ENCODE measurements at regions not wholly inside any gene's neighbourhood (a gene's known extent, or its start where the extent isn't known, plus 50 kb on each side); places are given as distances from the start of the nearest gene placed in this dataset.

GRCh38 chr2:129653246-129653645, 326.2 kb upstream of the RAB6C start:
- ChIA-PET POLR2A (no interaction called here), CTCF (no interaction called here)
- no peaks in the 10 kb centered on the region for H3K36me3 ChIP-seq (ENCODE audit: insufficient read depth, low read length)
- no peak for DNase-seq
- H3K27ac ChIP-seq (ENCODE audit: low read depth in 1 of 2, low read length in 2 of 2), result no peak overlapping the region
- no peaks in the 10 kb centered on the region for H3K9me3 ChIP-seq (ENCODE audit: control insufficient read depth in 1 of 2, insufficient read depth in 1 of 2, low read length in 2 of 2)
- H3K27me3 Mint-ChIP-seq, result no peaks in the 10 kb centered on the region
- no peaks in the 10 kb centered on the region for H3K27me3 ChIP-seq (ENCODE audit: control insufficient read depth in 1 of 2, insufficient read depth in 2 of 2, low read length in 2 of 2)
- H3K4me1 Mint-ChIP-seq (ENCODE audit: low read depth), result no peaks in the 10 kb centered on the region
- no peak overlapping the region for H3K4me3 ChIP-seq (ENCODE audit: low read length)
- no peak for ATAC-seq (ENCODE audit: poor library complexity)
- intact Hi-C loops (cut with DNase I, micrococcal nuclease), result no loop called here
- no peaks in the 10 kb centered on the region for H3K36me3 Mint-ChIP-seq (ENCODE audit: low read depth)
- TF ChIP-seq, protein P1, sequence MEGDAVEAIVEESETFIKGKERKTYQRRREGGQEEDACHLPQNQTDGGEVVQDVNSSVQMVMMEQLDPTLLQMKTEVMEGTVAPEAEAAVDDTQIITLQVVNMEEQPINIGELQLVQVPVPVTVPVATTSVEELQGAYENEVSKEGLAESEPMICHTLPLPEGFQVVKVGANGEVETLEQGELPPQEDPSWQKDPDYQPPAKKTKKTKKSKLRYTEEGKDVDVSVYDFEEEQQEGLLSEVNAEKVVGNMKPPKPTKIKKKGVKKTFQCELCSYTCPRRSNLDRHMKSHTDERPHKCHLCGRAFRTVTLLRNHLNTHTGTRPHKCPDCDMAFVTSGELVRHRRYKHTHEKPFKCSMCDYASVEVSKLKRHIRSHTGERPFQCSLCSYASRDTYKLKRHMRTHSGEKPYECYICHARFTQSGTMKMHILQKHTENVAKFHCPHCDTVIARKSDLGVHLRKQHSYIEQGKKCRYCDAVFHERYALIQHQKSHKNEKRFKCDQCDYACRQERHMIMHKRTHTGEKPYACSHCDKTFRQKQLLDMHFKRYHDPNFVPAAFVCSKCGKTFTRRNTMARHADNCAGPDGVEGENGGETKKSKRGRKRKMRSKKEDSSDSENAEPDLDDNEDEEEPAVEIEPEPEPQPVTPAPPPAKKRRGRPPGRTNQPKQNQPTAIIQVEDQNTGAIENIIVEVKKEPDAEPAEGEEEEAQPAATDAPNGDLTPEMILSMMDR (IDR thresholded peaks at IDR 0.05), result no peak
- H3K9me3 Mint-ChIP-seq, result no peaks in the 10 kb centered on the region
- no peaks in the 10 kb centered on the region for H3K4me1 ChIP-seq (ENCODE audit: insufficient read depth, low read length)
- no peak overlapping the region for H3K27ac Mint-ChIP-seq
- H3K4me3 Mint-ChIP-seq, result no peak overlapping the region

DNA sequence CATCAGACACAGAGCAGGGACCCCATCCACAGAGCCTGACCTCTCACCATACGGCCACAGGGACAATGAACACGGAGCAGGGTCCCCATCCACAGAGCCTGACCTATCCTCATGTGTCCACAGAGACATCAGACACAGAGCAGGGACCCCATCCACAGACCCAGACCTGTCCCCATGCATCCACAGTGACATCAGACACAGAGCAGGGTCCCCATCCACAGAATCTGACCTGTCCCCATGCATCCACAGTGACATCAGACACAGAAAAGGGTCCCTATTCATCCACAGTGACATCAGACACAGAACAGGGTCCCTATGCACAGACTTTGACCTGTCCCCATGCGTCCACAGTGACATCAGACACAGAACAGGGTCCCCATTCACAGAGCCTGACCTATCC, 325.1 kb upstream of the RAB6C start:
- Histone ChIP-seq H3K4me1 (ENCODE audit: insufficient read depth, low read length) (no peaks in the 10 kb centered on the region), H3K9me3 (ENCODE audit: control insufficient read depth in 1 of 2, insufficient read depth in 1 of 2, low read length in 2 of 2) (peaks cover 0 to 4% of the 10 kb centered on the region in 2 experiments), H3K27me3 (ENCODE audit: control insufficient read depth in 1 of 2, insufficient read depth in 2 of 2, low read length in 2 of 2) (no peaks in the 10 kb centered on the region), H3K4me3 (ENCODE audit: low read length) (no peak overlapping the region), H3K27ac (ENCODE audit: low read depth in 1 of 2, low read length in 2 of 2) (no peak overlapping the region), H3K36me3 (ENCODE audit: insufficient read depth, low read length) (no peaks in the 10 kb centered on the region)
- no peaks in the 10 kb centered on the region for H3K4me1 Mint-ChIP-seq (ENCODE audit: low read depth)
- ATAC-seq (ENCODE audit: poor library complexity), result no peak
- no peak overlapping the region for H3K4me3 Mint-ChIP-seq
- no peak for DNase-seq
- H3K36me3 Mint-ChIP-seq (ENCODE audit: low read depth), result no peaks in the 10 kb centered on the region
- H3K27ac Mint-ChIP-seq, result no peak overlapping the region
- POLR2A ChIA-PET, result no interaction called here
- TF ChIP-seq, protein P1 (IDR thresholded peaks at IDR 0.05), result no peak
- CTCF ChIA-PET, result no interaction called here
- H3K27me3 Mint-ChIP-seq, result no peaks in the 10 kb centered on the region
- intact Hi-C loops (cut with DNase I, micrococcal nuclease), result no loop called here
- peaks cover 2% of the 10 kb centered on the region for H3K9me3 Mint-ChIP-seq

DNA sequence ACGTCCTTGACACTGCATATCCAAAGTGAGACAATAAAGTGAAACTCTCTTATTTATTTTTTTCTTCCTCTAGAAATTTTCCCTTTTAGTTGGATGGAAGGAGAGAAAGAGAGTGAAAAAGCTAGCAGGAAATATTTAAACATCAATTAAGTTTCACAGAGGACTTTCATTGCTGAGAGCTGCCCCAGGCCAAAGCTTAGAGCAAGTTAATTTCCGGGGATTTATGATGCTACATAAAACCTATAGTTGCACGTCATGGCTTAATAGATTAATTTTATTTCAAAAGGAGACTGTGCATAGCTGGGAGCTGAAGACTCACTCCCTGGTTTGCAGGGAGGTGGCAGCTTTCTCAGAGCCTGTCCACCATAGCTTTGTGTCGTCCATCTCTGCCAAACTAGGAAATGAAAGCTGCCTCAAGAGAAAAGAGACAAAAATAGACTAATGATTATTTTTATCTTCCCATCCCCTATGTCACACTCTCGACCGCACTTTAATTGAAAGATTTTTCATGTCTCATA, 323.3 kb upstream of the RAB6C start:
- Histone ChIP-seq H3K9me3 (ENCODE audit: control insufficient read depth in 1 of 2, insufficient read depth in 1 of 2, low read length in 2 of 2) (peaks cover 0 to 4% of the 10 kb centered on the region in 2 experiments), H3K27ac (ENCODE audit: low read depth in 1 of 2, low read length in 2 of 2) (no peak overlapping the region), H3K4me3 (ENCODE audit: low read length) (no peak overlapping the region), H3K36me3 (ENCODE audit: insufficient read depth, low read length) (no peaks in the 10 kb centered on the region), H3K27me3 (ENCODE audit: control insufficient read depth in 1 of 2, insufficient read depth in 2 of 2, low read length in 2 of 2) (no peaks in the 10 kb centered on the region), H3K4me1 (ENCODE audit: insufficient read depth, low read length) (no peaks in the 10 kb centered on the region)
- peaks cover 2% of the 10 kb centered on the region for H3K9me3 Mint-ChIP-seq
- no peak overlapping the region for H3K4me3 Mint-ChIP-seq
- ChIA-PET POLR2A (no interaction called here), CTCF (no interaction called here)
- H3K27me3 Mint-ChIP-seq, result peaks cover 3% of the 10 kb centered on the region
- DNase-seq, result no peak
- no peaks in the 10 kb centered on the region for H3K4me1 Mint-ChIP-seq (ENCODE audit: low read depth)
- no peak overlapping the region for H3K27ac Mint-ChIP-seq
- TF ChIP-seq, protein P1 (IDR thresholded peaks at IDR 0.05), result no peak
- H3K36me3 Mint-ChIP-seq (ENCODE audit: low read depth), result no peaks in the 10 kb centered on the region
- no peak for ATAC-seq (ENCODE audit: poor library complexity)
- intact Hi-C loops (cut with DNase I, micrococcal nuclease), result no loop called here

Data from CD4-positive, alpha-beta T cell (primary cell).